Body of pancreas (tissue), 4 donors: ENCODE measurements at regions not wholly inside any gene's neighbourhood (a gene's known extent, or its start where the extent isn't known, plus 50 kb on each side); places are given as distances from the start of the nearest gene placed in this dataset.
A peak's percentile ranks its signal among the peaks of the same experiment; 100 is the strongest.

ENCODE experiments used
- ATAC-seq: fragments of 150-250 bp; one replicate; pipeline ENCODE4 v1.9.1; 2016
- DNase-seq, 4 donors: peaks; one replicate each; pipeline ENCODE4 v3.0.0-alpha.2; 2019
- H3K27ac ChIP-seq, 4 donors: fragments of 200-600 bp; sonication (generic); 1 replicate in 3 of 4; 2 replicates in 1 of 4; pipeline versions ENCODE4 v1.5.1 to v1.6.1; 2016 to 2019; ENCODE audit warnings: mild to moderate bottlenecking in 1 of 4, mixed read lengths in 1 of 4, moderate library complexity in 1 of 4
- H3K27me3 ChIP-seq, 2 donors: fragments of 200-600 bp; sonication (generic); one replicate each; pipeline ENCODE4 v1.6.0; 2016; ENCODE audit warnings: mild to moderate bottlenecking in 1 of 2
- H3K36me3 ChIP-seq, 2 donors: fragments of 200-600 bp; sonication (generic); replicated peaks in 1 of 2; 2 replicates each; pipeline ENCODE4 v1.5.1; 2016; ENCODE audit warnings: low read depth in 2 of 2; ENCODE audit not compliant: insufficient read depth in 1 of 2
- H3K4me1 ChIP-seq: fragments of 200-600 bp; sonication (generic); one replicate; pipeline ENCODE4 v1.6.0; 2016
- H3K4me3 ChIP-seq, 2 donors: fragments of 200-600 bp; sonication (generic); 1 replicate in 1 of 2; 2 replicates in 1 of 2; pipeline ENCODE4 v1.5.1; 2016 to 2019
- H3K9me3 ChIP-seq, 3 donors: fragments of 200-600 bp; sonication (generic); 1 replicate in 2 of 3; 2 replicates in 1 of 3; pipeline ENCODE4 v1.5.1; 2016
- POLR2A ChIP-seq, 3 donors: fragments of 450-650 bp; IDR thresholded peaks; one replicate each; pipeline ENCODE4 v1.6.1; 2016; ENCODE audit warnings: antibody characterized with exemption in 3 of 3, mild to moderate bottlenecking in 2 of 3
- WGBS, 2 donors: methylation state at CpG; one replicate each; pipeline ENCODE4 v1.1.5; 2017; 5-methylcytosine and 5-hydroxymethylcytosine counted together
- intact Hi-C: fragments of 100-400 bp; cut with DNase I; formaldehyde crosslinking; loops from one replicate; pipeline ENCODE4 v1.15.1; 2023
- TF ChIP-seq, protein P1 (sequence below), 7 experiments: fragments of 450-650 bp in 4 of 7; fragments of 200-600 bp in 3 of 7; sonication (generic) in 3 of 7; IDR thresholded peaks; one replicate each; pipeline ENCODE4 v1.5.1; 2016 to 2019; ENCODE audit warnings: antibody characterized with exemption in 7 of 7

DNA sequence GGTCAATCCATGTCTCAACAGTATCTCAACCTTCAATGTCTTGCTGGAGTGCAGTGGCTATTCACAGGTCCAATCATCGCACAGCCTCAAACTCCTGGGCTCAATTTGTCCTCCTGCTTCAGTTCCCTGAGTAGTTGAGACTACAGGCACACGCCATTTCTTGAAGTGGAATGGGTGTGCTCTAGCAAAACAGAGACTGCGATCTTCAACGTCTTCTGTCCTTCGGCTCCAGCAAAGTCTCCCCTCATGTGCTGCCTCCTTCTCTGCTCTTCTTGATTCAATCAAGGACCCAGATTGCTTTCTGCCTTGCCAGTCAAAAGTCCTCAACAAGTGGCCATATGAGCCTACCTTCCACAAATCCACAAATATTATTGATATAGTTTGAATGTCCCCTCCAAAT, 466.7 kb upstream of the MIR17HG start:
- intact Hi-C loops, result no loop called here
- no peaks in the 10 kb centered on the region for H3K27me3 ChIP-seq
- H3K4me1 ChIP-seq, result no peaks in the 10 kb centered on the region
- WGBS, 2 donors, result 86 to 96% methylated on average over 5 of the region's 5 CpGs
- no peaks in the 10 kb centered on the region for H3K9me3 ChIP-seq
- no peak overlapping the region for H3K27ac ChIP-seq
- H3K36me3 ChIP-seq, result no peaks in the 10 kb centered on the region
- TF ChIP-seq, protein P1, sequence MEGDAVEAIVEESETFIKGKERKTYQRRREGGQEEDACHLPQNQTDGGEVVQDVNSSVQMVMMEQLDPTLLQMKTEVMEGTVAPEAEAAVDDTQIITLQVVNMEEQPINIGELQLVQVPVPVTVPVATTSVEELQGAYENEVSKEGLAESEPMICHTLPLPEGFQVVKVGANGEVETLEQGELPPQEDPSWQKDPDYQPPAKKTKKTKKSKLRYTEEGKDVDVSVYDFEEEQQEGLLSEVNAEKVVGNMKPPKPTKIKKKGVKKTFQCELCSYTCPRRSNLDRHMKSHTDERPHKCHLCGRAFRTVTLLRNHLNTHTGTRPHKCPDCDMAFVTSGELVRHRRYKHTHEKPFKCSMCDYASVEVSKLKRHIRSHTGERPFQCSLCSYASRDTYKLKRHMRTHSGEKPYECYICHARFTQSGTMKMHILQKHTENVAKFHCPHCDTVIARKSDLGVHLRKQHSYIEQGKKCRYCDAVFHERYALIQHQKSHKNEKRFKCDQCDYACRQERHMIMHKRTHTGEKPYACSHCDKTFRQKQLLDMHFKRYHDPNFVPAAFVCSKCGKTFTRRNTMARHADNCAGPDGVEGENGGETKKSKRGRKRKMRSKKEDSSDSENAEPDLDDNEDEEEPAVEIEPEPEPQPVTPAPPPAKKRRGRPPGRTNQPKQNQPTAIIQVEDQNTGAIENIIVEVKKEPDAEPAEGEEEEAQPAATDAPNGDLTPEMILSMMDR (IDR thresholded peaks at IDR 0.05), result no peak
- no peak for TF ChIP-seq POLR2A (IDR thresholded peaks at IDR 0.05)
- H3K4me3 ChIP-seq, result no peak overlapping the region
- DNase-seq, result no peak
- ATAC-seq, result no peak

DNA sequence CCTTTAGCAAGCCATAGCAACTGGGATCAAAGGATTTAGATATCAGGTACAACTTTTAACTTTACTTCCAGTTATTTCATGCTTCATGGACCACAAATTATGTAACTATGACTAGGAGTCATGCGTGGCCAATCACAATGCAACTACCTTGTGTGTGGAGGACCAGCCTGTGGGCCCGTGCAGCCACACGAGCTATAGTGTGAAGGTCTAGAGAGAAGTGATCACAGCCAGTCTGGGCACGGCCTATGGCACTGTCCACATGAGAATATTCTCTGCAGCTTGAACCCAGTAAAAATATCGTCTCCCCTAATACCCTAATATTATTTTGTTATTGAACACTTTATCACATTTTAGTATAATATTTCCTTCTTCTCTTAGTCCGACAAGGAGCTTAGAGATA, 464.9 kb upstream of the MIR17HG start:
- ATAC-seq (no peak), DNase-seq (no peak)
- TF ChIP-seq POLR2A (IDR thresholded peaks at IDR 0.05), result no peak
- TF ChIP-seq, protein P1 (IDR thresholded peaks at IDR 0.05), result no peak
- H3K27me3 ChIP-seq, result no peaks in the 10 kb centered on the region
- H3K4me1 ChIP-seq, result no peaks in the 10 kb centered on the region
- intact Hi-C loops, result no loop called here
- WGBS, 2 donors, result 80 to 90% methylated on average over 6 of the region's 6 CpGs
- H3K27ac ChIP-seq, result no peak overlapping the region
- no peak overlapping the region for H3K4me3 ChIP-seq
- no peaks in the 10 kb centered on the region for H3K9me3 ChIP-seq
- H3K36me3 ChIP-seq, result no peaks in the 10 kb centered on the region

DNA sequence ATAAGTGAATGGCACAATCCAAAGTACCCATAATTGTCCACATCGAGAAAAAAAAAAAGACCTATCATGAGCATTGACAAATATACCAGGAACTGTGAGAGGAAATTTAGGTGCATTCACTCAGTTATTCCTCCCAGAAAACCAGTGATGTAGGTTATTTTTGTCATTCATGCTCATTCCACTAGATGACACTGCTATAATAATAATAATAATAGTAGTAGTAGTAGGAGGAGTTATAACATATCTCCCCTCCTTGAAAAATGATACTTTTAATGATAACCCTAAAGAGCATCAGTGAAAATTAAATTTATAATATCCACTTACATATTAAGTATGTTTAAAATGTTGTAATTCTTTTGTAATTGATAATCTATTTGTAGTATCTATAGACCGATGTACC, 463.9 kb upstream of the MIR17HG start:
- Histone ChIP-seq H3K9me3 (no peaks in the 10 kb centered on the region), H3K4me3 (no peak overlapping the region), H3K27me3 (no peaks in the 10 kb centered on the region), H3K27ac (no peak overlapping the region), H3K4me1 (no peaks in the 10 kb centered on the region), H3K36me3 (no peaks in the 10 kb centered on the region)
- no peak for TF ChIP-seq POLR2A (IDR thresholded peaks at IDR 0.05)
- TF ChIP-seq, protein P1 (IDR thresholded peaks at IDR 0.05), result peak in 1 of 7 experiments; percentile 11
- 65 to 77% methylated on average over 2 of the region's 2 CpGs for WGBS, 2 donors
- intact Hi-C loops, result no loop called here
- ATAC-seq (no peak), DNase-seq (no peak)

DNA sequence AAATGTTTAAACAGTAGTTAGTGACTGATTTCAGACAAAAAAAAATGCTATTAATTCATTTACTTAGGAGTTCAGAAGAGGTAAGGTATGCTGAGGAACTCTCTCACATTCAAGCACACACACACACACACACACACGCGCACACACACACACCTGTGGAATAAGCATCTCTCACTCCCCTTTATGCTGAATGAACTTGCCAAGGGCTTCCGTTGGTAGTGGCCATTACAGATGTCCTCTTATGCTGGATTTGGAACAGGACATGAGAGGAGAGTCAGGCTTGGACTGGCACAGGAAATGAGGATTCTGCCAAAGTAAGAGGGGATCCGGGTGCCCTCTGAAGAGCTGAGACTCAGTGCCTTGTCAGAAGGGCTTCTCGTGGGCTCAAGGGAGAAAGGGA, 463.4 kb upstream of the MIR17HG start:
- no peaks in the 10 kb centered on the region for H3K27me3 ChIP-seq
- no peaks in the 10 kb centered on the region for H3K4me1 ChIP-seq
- no peaks in the 10 kb centered on the region for H3K36me3 ChIP-seq
- WGBS, 2 donors, result 62 to 71% methylated on average over 5 of the region's 5 CpGs
- H3K4me3 ChIP-seq, result no peak overlapping the region
- H3K27ac ChIP-seq, result no peak overlapping the region
- DNase-seq (no peak), ATAC-seq (no peak)
- no peaks in the 10 kb centered on the region for H3K9me3 ChIP-seq
- TF ChIP-seq, protein P1 (IDR thresholded peaks at IDR 0.05), result no peak
- TF ChIP-seq POLR2A (IDR thresholded peaks at IDR 0.05), result no peak
- intact Hi-C loops, result no loop called here

DNA sequence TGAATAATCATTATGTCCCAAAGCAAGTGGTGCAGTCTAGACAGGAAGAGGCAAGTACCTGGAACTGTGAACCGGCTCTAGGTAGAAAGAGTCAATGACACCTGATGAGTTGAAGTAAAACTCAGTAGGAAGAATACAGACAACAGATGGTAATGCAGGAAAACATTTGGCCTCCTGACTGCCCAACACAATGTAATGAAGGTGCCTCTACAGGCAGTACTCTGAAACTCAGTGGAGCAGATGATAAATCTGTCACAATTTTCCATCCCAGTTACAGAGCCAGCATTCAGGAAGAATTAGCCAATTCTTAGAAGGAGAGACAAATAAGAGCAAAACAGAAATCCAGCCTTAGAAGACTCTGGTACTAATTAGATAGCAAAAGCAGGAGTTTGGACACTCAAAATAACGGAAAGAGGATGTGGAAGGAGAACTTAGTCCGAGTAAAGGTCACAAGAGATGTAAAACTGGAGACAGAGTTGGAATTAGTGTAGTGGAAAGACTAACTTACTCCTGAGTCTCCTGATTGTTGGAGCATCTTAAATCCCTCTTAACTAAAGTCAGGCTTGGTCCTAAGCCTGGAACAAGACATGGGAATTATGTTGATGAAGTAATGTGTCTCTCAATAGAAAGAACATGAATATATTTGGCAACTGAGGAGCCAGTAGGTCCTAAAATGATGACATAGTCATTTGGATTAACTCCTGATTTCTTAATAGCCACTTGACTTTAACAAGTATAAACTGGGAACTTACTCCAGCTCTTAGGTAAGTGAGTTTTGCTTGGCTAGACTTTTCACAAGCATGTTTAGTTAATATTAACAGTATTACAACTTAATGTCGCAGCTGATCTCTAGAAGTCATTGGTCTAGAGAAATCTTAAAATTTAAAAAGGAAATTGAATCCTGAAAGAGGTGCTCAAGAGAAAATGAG, 457.3 kb upstream of the MIR17HG start:
- H3K9me3 ChIP-seq, result no peaks in the 10 kb centered on the region
- intact Hi-C loops, result no loop called here
- 64 to 75% methylated on average over 4 of the region's 4 CpGs for WGBS, 2 donors

More for the DNA sequence above, 457.3 kb upstream of the MIR17HG start:
- no peak overlapping the region for H3K4me3 ChIP-seq
- TF ChIP-seq POLR2A (IDR thresholded peaks at IDR 0.05), result no peak
- TF ChIP-seq, protein P1 (IDR thresholded peaks at IDR 0.05), result no peak
- ATAC-seq (no peak), DNase-seq (no peak)
- H3K4me1 ChIP-seq, result no peaks in the 10 kb centered on the region
- no peaks in the 10 kb centered on the region for H3K27me3 ChIP-seq
- H3K36me3 ChIP-seq, result no peaks in the 10 kb centered on the region
- no peak overlapping the region for H3K27ac ChIP-seq
